MM.1S (cell line): ENCODE measurements at regions not wholly inside any gene's neighbourhood (a gene's known extent, or its start where the extent isn't known, plus 50 kb on each side); places are given as distances from the start of the nearest gene placed in this dataset.

Experiments used
- DNase-seq: peaks from one replicate; pipeline ENCODE4 v3.0.0-alpha.2; 2015
- H2AFZ ChIP-seq: fragments of 300-600 bp; sonication (generic); 2 replicates; pipeline ENCODE4 v1.6.0; 2016; ENCODE audit warnings: antibody characterized with exemption, low read length
- H3F3A ChIP-seq: fragments of 300-600 bp; sonication (generic); 2 replicates; pipeline ENCODE4 v1.6.1; 2016; ENCODE audit warnings: mild to moderate bottlenecking, antibody characterized with exemption, low read length, moderate library complexity, mixed read lengths; ENCODE audit not compliant: insufficient read depth
- H3K27ac ChIP-seq: fragments of 300-600 bp; sonication (generic); 2 replicates; pipeline ENCODE4 v1.5.1; 2016; ENCODE audit warnings: mild to moderate bottlenecking, low read length
- H3K27me3 ChIP-seq: fragments of 300-600 bp; sonication (generic); replicated peaks from 2 replicates; pipeline ENCODE4 v1.6.0; 2016; ENCODE audit warnings: low read length; ENCODE audit not compliant: insufficient read depth
- H3K36me3 ChIP-seq: fragments of 300-600 bp; sonication (generic); replicated peaks from 2 replicates; pipeline ENCODE4 v1.6.1; 2016; ENCODE audit warnings: mild to moderate bottlenecking, low read length, mixed read lengths; ENCODE audit not compliant: insufficient read depth
- H3K4me1 ChIP-seq: fragments of 300-600 bp; sonication (generic); 2 replicates; pipeline ENCODE4 v1.6.1; 2016; ENCODE audit warnings: low read length, mixed read lengths
- H3K4me2 ChIP-seq: fragments of 300-600 bp; sonication (generic); 2 replicates; pipeline ENCODE4 v1.6.0; 2016; ENCODE audit warnings: low read depth, low read length
- H3K4me3 ChIP-seq: fragments of 300-600 bp; sonication (generic); 2 replicates; pipeline ENCODE4 v1.5.1; 2016; ENCODE audit warnings: low read length, mixed read lengths
- H3K79me2 ChIP-seq: fragments of 300-600 bp; sonication (generic); 2 replicates; pipeline ENCODE4 v1.6.1; 2016; ENCODE audit warnings: mixed run types, low read length, mixed read lengths
- H3K9ac ChIP-seq: fragments of 300-600 bp; sonication (generic); 2 replicates; pipeline ENCODE4 v1.6.1; 2016; ENCODE audit warnings: low read length, mixed read lengths
- H3K9me2 ChIP-seq: fragments of 300-600 bp; sonication (generic); replicated peaks from 2 replicates; pipeline ENCODE4 v1.6.1; 2016; ENCODE audit warnings: mild to moderate bottlenecking, low read length, mixed read lengths; ENCODE audit not compliant: insufficient read depth
- H3K9me3 ChIP-seq: fragments of 300-600 bp; sonication (generic); replicated peaks from 2 replicates; pipeline ENCODE4 v1.6.1; 2016; ENCODE audit warnings: mild to moderate bottlenecking, low read length, mixed read lengths; ENCODE audit not compliant: insufficient read depth
- H4K20me1 ChIP-seq: fragments of 300-600 bp; sonication (generic); 2 replicates; pipeline ENCODE4 v1.6.1; 2016; ENCODE audit warnings: mild to moderate bottlenecking, low read length, moderate library complexity, mixed read lengths; ENCODE audit not compliant: insufficient read depth
- EZH2 ChIP-seq: fragments of 300-600 bp; sonication (generic); optimal IDR thresholded peaks from 2 replicates; pipeline ENCODE3; 2017; ENCODE audit warnings: low read depth, mild to moderate bottlenecking, antibody characterized with exemption, low read length, mixed read lengths
- EZH2phosphoT487 ChIP-seq: fragments of 300-600 bp; sonication (generic); IDR thresholded peaks from 2 replicates; pipeline ENCODE4 v1.6.1; 2018; ENCODE audit warnings: antibody characterized with exemption, low read length
- TF ChIP-seq, protein P1 (sequence below): fragments of 300-600 bp; sonication (generic); IDR thresholded peaks from 2 replicates; pipeline ENCODE4 v1.5.1; 2016; ENCODE audit warnings: antibody characterized with exemption, low read length, mixed read lengths

DNA sequence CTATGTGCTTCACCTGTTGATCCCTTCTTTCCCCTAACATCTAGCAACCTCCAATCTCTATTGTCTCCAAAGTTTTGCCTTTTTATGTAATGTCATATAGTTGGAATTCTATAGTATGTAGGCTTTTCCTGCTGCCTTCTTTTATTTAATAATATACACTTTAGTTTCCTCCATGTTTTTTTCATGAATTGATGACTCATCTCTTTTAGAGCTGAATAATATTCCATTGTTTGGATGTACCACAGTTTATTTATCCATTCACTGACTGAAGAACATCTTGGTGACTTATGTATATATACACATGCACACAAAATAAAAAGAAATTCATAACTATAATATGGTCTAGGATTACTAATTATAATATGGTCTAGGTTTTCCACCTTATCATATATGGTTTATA, 1314.2 kb downstream of the OTOL1 start:
- no peaks in the 10 kb centered on the region for H3K9me3 ChIP-seq
- H3K4me2 ChIP-seq: no peak overlapping the region
- no peaks in the 10 kb centered on the region for H3K79me2 ChIP-seq
- H3K9me2 ChIP-seq: no peaks in the 10 kb centered on the region
- no peak for DNase-seq
- H3K27ac ChIP-seq: no peak overlapping the region
- H3K27me3 ChIP-seq: no peaks in the 10 kb centered on the region
- no peaks in the 10 kb centered on the region for H3K36me3 ChIP-seq
- H3F3A ChIP-seq: no peaks in the 10 kb centered on the region
- H3K9ac ChIP-seq: no peak overlapping the region
- no peak overlapping the region for H2AFZ ChIP-seq
- no peaks in the 10 kb centered on the region for H4K20me1 ChIP-seq
- H3K4me1 ChIP-seq: no peaks in the 10 kb centered on the region
- TF ChIP-seq, protein P1, sequence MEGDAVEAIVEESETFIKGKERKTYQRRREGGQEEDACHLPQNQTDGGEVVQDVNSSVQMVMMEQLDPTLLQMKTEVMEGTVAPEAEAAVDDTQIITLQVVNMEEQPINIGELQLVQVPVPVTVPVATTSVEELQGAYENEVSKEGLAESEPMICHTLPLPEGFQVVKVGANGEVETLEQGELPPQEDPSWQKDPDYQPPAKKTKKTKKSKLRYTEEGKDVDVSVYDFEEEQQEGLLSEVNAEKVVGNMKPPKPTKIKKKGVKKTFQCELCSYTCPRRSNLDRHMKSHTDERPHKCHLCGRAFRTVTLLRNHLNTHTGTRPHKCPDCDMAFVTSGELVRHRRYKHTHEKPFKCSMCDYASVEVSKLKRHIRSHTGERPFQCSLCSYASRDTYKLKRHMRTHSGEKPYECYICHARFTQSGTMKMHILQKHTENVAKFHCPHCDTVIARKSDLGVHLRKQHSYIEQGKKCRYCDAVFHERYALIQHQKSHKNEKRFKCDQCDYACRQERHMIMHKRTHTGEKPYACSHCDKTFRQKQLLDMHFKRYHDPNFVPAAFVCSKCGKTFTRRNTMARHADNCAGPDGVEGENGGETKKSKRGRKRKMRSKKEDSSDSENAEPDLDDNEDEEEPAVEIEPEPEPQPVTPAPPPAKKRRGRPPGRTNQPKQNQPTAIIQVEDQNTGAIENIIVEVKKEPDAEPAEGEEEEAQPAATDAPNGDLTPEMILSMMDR: no peak
- TF ChIP-seq EZH2phosphoT487: no peak
- H3K4me3 ChIP-seq: no peak overlapping the region

DNA sequence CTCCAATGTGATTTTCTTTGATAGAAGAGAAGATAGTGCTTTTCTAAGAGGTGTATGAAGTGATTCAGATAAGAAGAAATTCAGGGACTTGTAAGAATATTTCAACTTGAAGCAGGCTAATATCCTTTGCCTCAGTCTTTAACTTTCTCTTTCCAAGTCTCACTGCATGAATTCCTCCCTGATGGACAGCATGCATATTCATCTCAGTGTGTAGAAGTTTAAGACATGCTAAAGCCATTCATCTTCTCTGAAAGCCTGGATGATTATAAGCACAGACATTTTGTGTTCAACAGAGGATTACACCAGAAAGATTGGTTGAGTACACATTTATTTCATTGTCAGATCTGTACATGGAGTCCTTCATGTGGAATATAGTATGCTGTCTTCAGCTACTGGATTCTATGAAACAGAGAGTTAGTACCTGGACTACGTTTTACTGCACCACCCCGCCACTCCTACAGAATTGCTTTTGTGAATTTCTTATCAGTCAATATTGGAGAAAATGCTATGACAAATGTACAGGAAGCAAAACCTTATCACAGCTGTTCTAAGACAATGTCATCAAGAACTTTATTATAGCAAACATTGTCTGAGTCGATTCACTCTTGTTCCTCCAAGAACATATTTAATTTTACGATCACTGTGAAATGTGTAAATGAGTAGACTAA, 1346.1 kb downstream of the OTOL1 start:
- H3K9me2 ChIP-seq: no peaks in the 10 kb centered on the region
- DNase-seq: no peak
- H3K9me3 ChIP-seq: no peaks in the 10 kb centered on the region
- H3K4me3 ChIP-seq: no peak overlapping the region
- no peaks in the 10 kb centered on the region for H3F3A ChIP-seq
- no peak overlapping the region for H3K4me2 ChIP-seq
- no peak for TF ChIP-seq EZH2phosphoT487
- TF ChIP-seq EZH2: no peak
- TF ChIP-seq, protein P1: no peak
- H4K20me1 ChIP-seq: no peaks in the 10 kb centered on the region
- no peaks in the 10 kb centered on the region for H3K27me3 ChIP-seq
- H2AFZ ChIP-seq: no peak overlapping the region
- no peaks in the 10 kb centered on the region for H3K79me2 ChIP-seq
- H3K9ac ChIP-seq: no peak overlapping the region
- H3K36me3 ChIP-seq: no peaks in the 10 kb centered on the region
- H3K27ac ChIP-seq: no peak overlapping the region
- no peaks in the 10 kb centered on the region for H3K4me1 ChIP-seq

DNA sequence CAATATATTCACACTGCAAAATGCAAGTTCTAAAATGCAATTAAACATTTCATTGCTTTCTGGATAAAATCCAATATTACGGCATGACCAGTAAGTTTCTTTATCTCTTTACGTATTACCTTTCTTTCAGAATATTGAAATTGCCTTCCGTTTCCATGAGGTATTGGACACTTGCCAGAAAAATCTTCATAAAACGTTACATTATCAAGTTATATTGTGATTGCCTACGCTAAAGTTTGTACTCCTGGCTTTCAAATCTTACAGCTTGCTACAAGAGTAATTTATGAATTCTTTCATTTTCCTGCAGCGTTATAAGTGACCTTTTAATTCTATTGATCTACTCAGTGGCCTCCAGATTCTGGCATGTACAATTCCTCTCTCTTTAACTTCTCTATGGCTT, 1349.3 kb downstream of the OTOL1 start:
- no peak for TF ChIP-seq EZH2phosphoT487
- TF ChIP-seq, protein P1: no peak
- TF ChIP-seq EZH2: no peak
- Histone ChIP-seq H3K36me3 (no peaks in the 10 kb centered on the region), H3K9me2 (no peaks in the 10 kb centered on the region), H3F3A (no peaks in the 10 kb centered on the region), H3K9me3 (no peaks in the 10 kb centered on the region), H3K27me3 (no peaks in the 10 kb centered on the region), H3K9ac (no peak overlapping the region), H3K27ac (no peak overlapping the region), H3K4me3 (no peak overlapping the region), H4K20me1 (no peaks in the 10 kb centered on the region), H3K4me2 (no peak overlapping the region), H3K4me1 (no peaks in the 10 kb centered on the region), H3K79me2 (no peaks in the 10 kb centered on the region), H2AFZ (no peak overlapping the region)
- DNase-seq: no peak
